Smooth muscle cell (in vitro differentiated cells): ENCODE measurements at regions not wholly inside any gene's neighbourhood (a gene's known extent, or its start where the extent isn't known, plus 50 kb on each side); places are given as distances from the start of the nearest gene placed in this dataset.

ENCODE experiments used
- DNase-seq: peaks from one replicate; lab custom pipeline; 2025; ENCODE audit not compliant: unreplicated experiment; lab: John Stamatoyannopoulos, UW
- H2AFZ ChIP-seq: fragments of 200-600 bp; sonication (generic); 2 replicates; pipeline ENCODE4 v1.6.0; 2016; ENCODE audit warnings: antibody characterized with exemption, low read depth, mild to moderate bottlenecking
- H3F3A ChIP-seq: fragments of 200-600 bp; sonication (generic); 2 replicates; pipeline ENCODE4 v1.6.0; 2017; ENCODE audit warnings: antibody characterized with exemption, low read depth
- H3K27ac ChIP-seq: fragments of 200-600 bp; sonication (generic); 2 replicates; pipeline ENCODE4 v1.5.1; 2016; ENCODE audit warnings: low read depth, mild to moderate bottlenecking
- H3K27me3 ChIP-seq: fragments of 200-600 bp; sonication (generic); 2 replicates; pipeline ENCODE4 v1.6.1; 2016; ENCODE audit warnings: low read depth, mild to moderate bottlenecking
- H3K36me3 ChIP-seq: fragments of 200-600 bp; sonication (generic); 2 replicates; pipeline ENCODE4 v1.5.1; 2016; ENCODE audit warnings: low read depth
- H3K4me1 ChIP-seq: fragments of 200-600 bp; sonication (generic); 2 replicates; pipeline ENCODE4 v1.5.1; 2016; ENCODE audit warnings: low read depth
- H3K4me2 ChIP-seq: fragments of 200-600 bp; sonication (generic); 2 replicates; pipeline ENCODE4 v1.6.0; 2016; ENCODE audit warnings: mild to moderate bottlenecking
- H3K4me3 ChIP-seq: fragments of 200-600 bp; sonication (generic); 2 replicates; pipeline ENCODE4 v1.5.1; 2016; ENCODE audit warnings: mild to moderate bottlenecking
- H3K79me2 ChIP-seq: fragments of 200-600 bp; sonication (generic); 2 replicates; pipeline ENCODE4 v1.6.0; 2016; ENCODE audit warnings: low read depth, mild to moderate bottlenecking
- H3K9ac ChIP-seq: fragments of 200-600 bp; sonication (generic); 2 replicates; pipeline ENCODE4 v1.6.0; 2016; ENCODE audit warnings: low read depth
- H3K9me3 ChIP-seq: fragments of 200-600 bp; sonication (generic); replicated peaks from 2 replicates; pipeline ENCODE4 v1.5.1; 2016; ENCODE audit warnings: low read depth
- H4K20me1 ChIP-seq: fragments of 200-600 bp; sonication (generic); 2 replicates; pipeline ENCODE4 v1.6.0; 2016; ENCODE audit warnings: low read depth
- WGBS: methylation state at CpG from one replicate; pipeline ENCODE4 v1.1.7; 2016; ENCODE audit warnings: low lambda C conversion rate; 5-methylcytosine and 5-hydroxymethylcytosine counted together
- TF ChIP-seq, protein P1 (sequence below): fragments of 200-600 bp; sonication (generic); IDR thresholded peaks from 2 replicates; pipeline ENCODE4 v1.5.1; 2017; ENCODE audit warnings: borderline replicate concordance, mild to moderate bottlenecking, antibody characterized with exemption; ENCODE audit not compliant: insufficient read depth, poor library complexity, severe bottlenecking

DNA sequence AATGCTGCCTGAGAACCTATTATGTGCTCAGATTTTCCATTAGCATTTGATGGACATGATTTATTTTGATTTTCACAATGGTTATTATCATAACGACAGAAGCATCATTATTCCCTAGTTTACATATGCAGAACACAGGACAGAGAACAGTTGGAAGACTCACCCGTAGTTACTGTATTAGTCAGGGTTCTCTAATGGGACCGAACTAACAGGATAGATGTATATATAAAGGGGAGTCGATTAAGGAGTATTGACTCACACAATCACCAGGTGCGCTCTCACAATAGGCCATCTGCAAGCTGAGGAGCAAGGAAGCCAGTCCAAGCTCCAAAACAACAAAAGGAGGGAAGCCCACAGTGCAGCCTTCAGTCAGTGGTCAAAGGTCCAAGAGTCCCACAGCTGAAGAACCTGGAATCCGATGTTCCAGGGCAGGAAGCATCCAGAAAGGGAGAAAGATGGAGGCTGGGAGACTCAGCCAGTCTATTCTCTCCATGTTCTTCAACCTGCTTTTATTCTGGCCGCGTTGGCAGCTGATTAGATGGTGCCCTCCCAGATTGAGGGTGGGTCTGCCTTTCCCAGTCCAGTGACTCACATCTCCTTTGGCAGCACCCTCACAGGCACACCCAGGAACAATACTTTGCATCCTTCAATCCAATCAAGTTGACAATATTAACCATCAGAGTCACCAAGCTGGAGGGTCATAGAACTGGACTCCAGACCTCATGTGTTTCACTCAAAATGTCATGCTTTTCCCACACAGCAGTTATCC, 92.7 kb upstream of the XYLT1 start:
- no peaks in the 10 kb centered on the region for H3K4me1 ChIP-seq
- no peak overlapping the region for H3K27ac ChIP-seq
- H3K4me3 ChIP-seq: no peak overlapping the region
- H3K9ac ChIP-seq: no peak overlapping the region
- no peaks in the 10 kb centered on the region for H3K36me3 ChIP-seq
- no peaks in the 10 kb centered on the region for H4K20me1 ChIP-seq
- TF ChIP-seq, protein P1, sequence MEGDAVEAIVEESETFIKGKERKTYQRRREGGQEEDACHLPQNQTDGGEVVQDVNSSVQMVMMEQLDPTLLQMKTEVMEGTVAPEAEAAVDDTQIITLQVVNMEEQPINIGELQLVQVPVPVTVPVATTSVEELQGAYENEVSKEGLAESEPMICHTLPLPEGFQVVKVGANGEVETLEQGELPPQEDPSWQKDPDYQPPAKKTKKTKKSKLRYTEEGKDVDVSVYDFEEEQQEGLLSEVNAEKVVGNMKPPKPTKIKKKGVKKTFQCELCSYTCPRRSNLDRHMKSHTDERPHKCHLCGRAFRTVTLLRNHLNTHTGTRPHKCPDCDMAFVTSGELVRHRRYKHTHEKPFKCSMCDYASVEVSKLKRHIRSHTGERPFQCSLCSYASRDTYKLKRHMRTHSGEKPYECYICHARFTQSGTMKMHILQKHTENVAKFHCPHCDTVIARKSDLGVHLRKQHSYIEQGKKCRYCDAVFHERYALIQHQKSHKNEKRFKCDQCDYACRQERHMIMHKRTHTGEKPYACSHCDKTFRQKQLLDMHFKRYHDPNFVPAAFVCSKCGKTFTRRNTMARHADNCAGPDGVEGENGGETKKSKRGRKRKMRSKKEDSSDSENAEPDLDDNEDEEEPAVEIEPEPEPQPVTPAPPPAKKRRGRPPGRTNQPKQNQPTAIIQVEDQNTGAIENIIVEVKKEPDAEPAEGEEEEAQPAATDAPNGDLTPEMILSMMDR: no peak
- 93% methylated on average over 8 of the region's 8 CpGs for WGBS
- no peak overlapping the region for H2AFZ ChIP-seq
- H3F3A ChIP-seq: no peaks in the 10 kb centered on the region
- DNase-seq: no peak
- H3K27me3 ChIP-seq: no peaks in the 10 kb centered on the region
- no peaks in the 10 kb centered on the region for H3K79me2 ChIP-seq
- no peaks in the 10 kb centered on the region for H3K9me3 ChIP-seq
- H3K4me2 ChIP-seq: no peak overlapping the region

DNA sequence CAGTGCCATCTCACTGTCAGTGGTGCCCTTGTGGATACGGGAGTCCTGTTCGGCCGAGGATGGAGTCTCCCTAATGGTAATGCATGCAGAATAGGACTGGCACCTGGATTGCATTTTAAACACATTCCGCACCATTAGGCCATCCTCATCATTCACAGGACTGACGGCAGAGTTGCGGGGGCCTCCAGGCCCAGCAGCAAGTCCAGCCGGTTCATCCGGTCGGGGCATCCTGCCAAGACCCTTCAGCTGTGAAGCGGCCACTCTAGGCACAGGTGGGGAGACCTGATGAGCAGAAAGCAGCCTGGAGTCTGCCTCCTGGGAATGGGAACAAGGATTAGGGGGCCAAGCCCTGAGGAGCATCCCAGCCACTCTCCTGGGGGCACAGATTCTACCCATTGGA, 90.3 kb upstream of the XYLT1 start:
- TF ChIP-seq, protein P1: no peak
- Histone ChIP-seq H3K79me2 (no peaks in the 10 kb centered on the region), H2AFZ (no peak overlapping the region), H4K20me1 (no peaks in the 10 kb centered on the region), H3K9me3 (no peaks in the 10 kb centered on the region), H3K27me3 (no peaks in the 10 kb centered on the region), H3K4me3 (no peak overlapping the region), H3K27ac (no peak overlapping the region), H3K36me3 (no peaks in the 10 kb centered on the region), H3F3A (no peaks in the 10 kb centered on the region), H3K9ac (no peak overlapping the region), H3K4me2 (no peak overlapping the region), H3K4me1 (no peaks in the 10 kb centered on the region)
- DNase-seq: no peak
- 85% methylated on average over 10 of the region's 10 CpGs for WGBS

DNA sequence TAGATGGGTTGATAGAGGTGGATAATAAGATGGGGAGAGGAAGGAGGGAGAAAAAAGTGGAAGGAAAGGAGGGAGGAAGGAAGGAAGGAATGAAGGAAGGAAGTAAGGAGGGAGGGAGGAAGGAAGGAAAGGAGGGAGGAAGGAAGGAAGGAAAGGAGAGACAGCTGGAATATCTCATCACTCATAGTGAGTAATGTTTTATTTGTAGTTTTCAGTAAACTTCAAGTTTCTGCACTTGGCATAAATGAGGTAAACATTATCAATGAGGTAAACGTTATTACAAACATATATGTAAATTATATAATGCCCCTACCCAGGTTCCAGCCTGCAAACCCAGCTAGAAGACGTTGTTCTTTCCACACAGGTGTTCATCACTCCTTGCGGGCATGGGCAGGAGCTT, 89.8 kb upstream of the XYLT1 start:
- no peak overlapping the region for H3K9ac ChIP-seq
- TF ChIP-seq, protein P1: no peak
- no peaks in the 10 kb centered on the region for H3F3A ChIP-seq
- H3K79me2 ChIP-seq: no peaks in the 10 kb centered on the region
- no peaks in the 10 kb centered on the region for H3K4me1 ChIP-seq
- no peaks in the 10 kb centered on the region for H4K20me1 ChIP-seq
- no peak for DNase-seq
- WGBS: 82% methylated on average over 3 of the region's 3 CpGs
- H3K36me3 ChIP-seq: no peaks in the 10 kb centered on the region
- no peak overlapping the region for H3K4me2 ChIP-seq
- no peak overlapping the region for H3K4me3 ChIP-seq
- no peak overlapping the region for H3K27ac ChIP-seq
- H3K9me3 ChIP-seq: no peaks in the 10 kb centered on the region
- H2AFZ ChIP-seq: no peak overlapping the region
- no peaks in the 10 kb centered on the region for H3K27me3 ChIP-seq

DNA sequence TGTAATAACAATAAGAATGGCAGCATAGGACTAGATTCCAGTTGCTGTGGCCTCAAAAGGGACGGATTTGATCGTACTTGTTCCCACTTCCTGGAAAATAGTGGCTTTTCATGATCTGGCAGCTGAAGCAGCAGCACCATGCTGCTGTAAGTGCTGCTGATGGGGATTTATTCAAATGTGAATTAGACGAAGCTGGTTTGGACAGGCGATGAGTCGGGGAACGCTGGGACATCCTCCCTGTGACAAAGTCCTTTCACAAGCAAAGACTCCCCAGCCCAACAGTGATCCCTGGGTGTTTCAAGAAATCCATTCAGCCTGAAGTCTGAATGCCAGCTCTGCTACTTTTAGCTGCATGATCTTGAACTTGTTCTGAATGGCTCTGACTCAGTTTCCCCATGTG, 88.6 kb upstream of the XYLT1 start:
- Histone ChIP-seq H3K27me3 (no peaks in the 10 kb centered on the region), H3K9ac (no peak overlapping the region), H3K9me3 (no peaks in the 10 kb centered on the region), H3K4me3 (no peak overlapping the region), H3F3A (no peaks in the 10 kb centered on the region), H3K27ac (no peak overlapping the region), H4K20me1 (no peaks in the 10 kb centered on the region), H2AFZ (no peak overlapping the region), H3K4me1 (no peaks in the 10 kb centered on the region), H3K36me3 (no peaks in the 10 kb centered on the region), H3K4me2 (no peak overlapping the region), H3K79me2 (no peaks in the 10 kb centered on the region)
- TF ChIP-seq, protein P1: no peak
- 82% methylated on average over 6 of the region's 6 CpGs for WGBS
- DNase-seq: no peak
